Activated B cell treated with CpG ODN at 0.5 μM for 24 hours (primary cell): ENCODE measurements at regions not wholly inside any gene's neighbourhood (a gene's known extent, or its start where the extent isn't known, plus 50 kb on each side); places are given as distances from the start of the nearest gene placed in this dataset.

Experiments
- ATAC-seq: fragments of 200-7000 bp; cut with Tn5 transposase; one replicate; pipeline ENCODE4 v1.10.0; 2021; ENCODE audit warnings: low read depth, mild to moderate bottlenecking, moderate library complexity
- CTCF ChIA-PET: fragments of 350-600 bp; sonication (Branson Sonifier 250); formaldehyde crosslinking; loops from one replicate; lab custom pipeline; 2021; ENCODE audit warnings: antibody characterized with exemption; lab: Charles Lee
- POLR2A ChIA-PET: fragments of 350-600 bp; sonication (Branson Sonifier 250); formaldehyde crosslinking; loops from one replicate; lab custom pipeline; 2021; ENCODE audit warnings: antibody characterized with exemption; lab: Charles Lee
- DNase-seq: peaks from one replicate; pipeline ENCODE4 v3.0.0; 2022
- H3K27ac Mint-ChIP-seq: one replicate; pipeline ENCODE4 v1.8.0; 2020; ENCODE audit warnings: mixed read lengths
- H3K27me3 Mint-ChIP-seq: one replicate; pipeline ENCODE4 v1.8.0; 2021; ENCODE audit warnings: mixed read lengths
- H3K36me3 Mint-ChIP-seq: one replicate; pipeline ENCODE4 v1.8.0; 2021; ENCODE audit warnings: low read depth, mixed read lengths
- H3K4me1 Mint-ChIP-seq: one replicate; pipeline ENCODE4 v1.8.0; 2021; ENCODE audit warnings: mixed read lengths
- H3K4me3 Mint-ChIP-seq: one replicate; pipeline ENCODE4 v1.8.0; 2020; ENCODE audit warnings: mild to moderate bottlenecking, mixed read lengths
- H3K9me3 Mint-ChIP-seq: one replicate; pipeline ENCODE4 v1.8.0; 2020; ENCODE audit warnings: mixed read lengths
- CTCF ChIP-seq: fragments of 200-600 bp; IDR thresholded peaks from one replicate; pipeline ENCODE4 v1.8.0; 2022; ENCODE audit warnings: antibody characterized with exemption, mild to moderate bottlenecking
- intact Hi-C: fragments of 100-400 bp; cut with micrococcal nuclease; formaldehyde crosslinking; loops from one replicate; pipeline ENCODE4 v1.15.1; 2024

GRCh38 chr5:123882965-123883345 lies 371.0 kb downstream of the CSNK1G3 start:
- Mint-ChIP-seq H3K4me3 (no peak overlapping the region), H3K9me3 (no peaks in the 10 kb centered on the region), H3K4me1 (no peaks in the 10 kb centered on the region), H3K27me3 (no peaks in the 10 kb centered on the region), H3K27ac (no peak overlapping the region), H3K36me3 (no peaks in the 10 kb centered on the region)
- no peak for ATAC-seq
- no peak for TF ChIP-seq CTCF
- no peak for DNase-seq
- ChIA-PET CTCF (no interaction called here), POLR2A (no interaction called here)
- intact Hi-C loops, result no loop called here

DNA sequence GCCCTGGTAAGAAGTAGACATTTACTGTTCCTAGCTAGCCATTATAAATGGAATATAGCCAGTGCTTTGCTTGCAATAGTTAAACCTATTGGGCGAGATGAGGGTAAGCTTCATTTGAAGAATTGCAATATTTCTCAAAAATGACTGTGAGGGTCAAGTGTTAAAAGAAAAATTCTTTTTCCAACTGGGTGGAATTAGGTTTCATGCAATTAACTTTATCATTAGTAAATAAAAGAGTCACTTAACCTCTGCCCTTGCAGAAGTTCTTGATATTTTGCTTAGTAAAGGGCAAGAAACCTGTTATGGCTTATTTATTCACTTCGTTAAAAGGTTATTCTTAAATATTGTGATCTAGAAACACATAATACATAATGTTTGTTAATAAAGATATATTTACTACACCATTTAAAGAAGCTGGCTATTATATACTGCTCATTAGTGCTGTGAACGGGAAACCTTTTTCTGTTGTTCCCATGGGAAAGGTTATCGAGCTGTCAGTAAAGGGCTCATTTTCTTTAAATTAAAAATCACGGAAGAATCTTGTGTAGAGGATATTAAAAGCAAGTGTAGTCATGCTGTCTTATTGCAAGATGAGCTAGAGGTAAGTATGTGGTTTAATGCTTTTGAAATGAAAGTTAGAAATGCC lies 370.5 kb downstream of the CSNK1G3 start:
- Mint-ChIP-seq H3K36me3 (no peaks in the 10 kb centered on the region), H3K27ac (no peak overlapping the region), H3K9me3 (no peaks in the 10 kb centered on the region), H3K4me3 (no peak overlapping the region), H3K4me1 (no peaks in the 10 kb centered on the region), H3K27me3 (no peaks in the 10 kb centered on the region)
- no peak for ATAC-seq
- ChIA-PET CTCF (no interaction called here), POLR2A (no interaction called here)
- no peak for TF ChIP-seq CTCF
- intact Hi-C loops, result no loop called here
- DNase-seq, result no peak

GRCh38 chr5:123881759-123882244 lies 369.8 kb downstream of the CSNK1G3 start:
- POLR2A ChIA-PET, result no interaction called here

DNA sequence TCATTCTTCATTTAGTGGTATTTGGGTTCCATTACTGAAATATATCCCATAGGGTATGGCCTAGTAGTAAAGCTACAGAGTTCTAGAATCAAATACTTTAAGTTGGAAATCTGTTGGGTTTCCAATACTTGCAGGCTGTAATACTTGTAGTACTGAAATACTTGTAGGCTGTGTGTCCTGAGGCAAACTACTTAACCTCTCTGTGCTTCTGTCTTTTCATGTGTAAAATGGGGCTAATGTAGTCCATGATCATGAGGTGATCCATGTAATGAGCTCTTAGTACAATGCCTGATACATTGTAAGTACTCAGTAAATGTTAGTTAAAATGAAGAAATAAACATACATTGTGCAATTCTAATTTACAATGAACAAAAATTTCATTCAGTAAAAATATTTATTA lies 368.9 kb downstream of the CSNK1G3 start:
- ATAC-seq (no peak), DNase-seq (no peak)
- H3K27me3 Mint-ChIP-seq, result no peaks in the 10 kb centered on the region
- intact Hi-C loops, result no loop called here
- no peak overlapping the region for H3K4me3 Mint-ChIP-seq
- no peaks in the 10 kb centered on the region for H3K4me1 Mint-ChIP-seq
- no peak overlapping the region for H3K27ac Mint-ChIP-seq
- H3K36me3 Mint-ChIP-seq, result no peaks in the 10 kb centered on the region
- ChIA-PET CTCF (no interaction called here), POLR2A (no interaction called here)
- TF ChIP-seq CTCF, result no peak
- H3K9me3 Mint-ChIP-seq, result no peaks in the 10 kb centered on the region

More at GRCh38 chr5:123881759-123882244, 369.8 kb downstream of the CSNK1G3 start:
- ATAC-seq (no peak), DNase-seq (no peak)
- no peak for TF ChIP-seq CTCF
- Mint-ChIP-seq H3K4me3 (no peak overlapping the region), H3K27ac (no peak overlapping the region), H3K4me1 (no peaks in the 10 kb centered on the region), H3K9me3 (no peaks in the 10 kb centered on the region), H3K27me3 (no peaks in the 10 kb centered on the region), H3K36me3 (no peaks in the 10 kb centered on the region)
- intact Hi-C loops, result no loop called here
- CTCF ChIA-PET, result no interaction called here

- no peak for ATAC-seq
- CTCF ChIA-PET, result no interaction called here
- Mint-ChIP-seq H3K4me3 (no peak overlapping the region), H3K27me3 (no peaks in the 10 kb centered on the region), H3K27ac (no peak overlapping the region), H3K9me3 (no peaks in the 10 kb centered on the region), H3K36me3 (no peaks in the 10 kb centered on the region), H3K4me1 (peaks cover 3% of the 10 kb centered on the region)
- no peak for TF ChIP-seq CTCF
- POLR2A ChIA-PET, result no interaction called here
- intact Hi-C loops, result no loop called here
- DNase-seq, result no peak
Measured at GRCh38 chr5:123879071-123879470, 367.1 kb downstream of the CSNK1G3 start.
